Mesendoderm (in vitro differentiated cells): ENCODE measurements at regions not wholly inside any gene's neighbourhood (a gene's known extent, or its start where the extent isn't known, plus 50 kb on each side); places are given as distances from the start of the nearest gene placed in this dataset.

ENCODE experiments used
- DNase-seq: peaks from one replicate; pipeline ENCODE4 v3.0.0; 2013
- H2AK5ac ChIP-seq: 2 replicates; pipeline ENCODE4 v1.6.1; 2013; ENCODE audit warnings: low read length, inconsistent platforms
- H2BK120ac ChIP-seq: 2 replicates; pipeline ENCODE4 v1.6.1; 2013; ENCODE audit warnings: low read depth, mild to moderate bottlenecking, low read length, moderate library complexity, mixed read lengths
- H2BK15ac ChIP-seq: replicated peaks from 2 replicates; pipeline ENCODE4 v1.6.1; 2013; ENCODE audit warnings: low read depth, mild to moderate bottlenecking, moderate library complexity
- H2BK5ac ChIP-seq: 2 replicates; pipeline ENCODE4 v1.6.1; 2013; ENCODE audit warnings: low read length, inconsistent platforms
- H3K18ac ChIP-seq: 2 replicates; pipeline ENCODE4 v1.6.1; 2013; ENCODE audit warnings: mild to moderate bottlenecking, low read length, mixed read lengths
- H3K23ac ChIP-seq: one replicate; pipeline ENCODE4 v1.6.1; 2013; ENCODE audit warnings: low read length
- H3K27ac ChIP-seq: 2 replicates; pipeline ENCODE4 v1.5.1; 2013; ENCODE audit warnings: low read depth, mild to moderate bottlenecking, inconsistent platforms, low read length, moderate library complexity
- H3K27me3 ChIP-seq: 2 replicates; pipeline ENCODE4 v1.6.1; 2013; ENCODE audit warnings: low read length, control low read depth, mild to moderate bottlenecking, inconsistent platforms; ENCODE audit not compliant: insufficient read depth, poor library complexity
- H3K36me3 ChIP-seq: 2 replicates; pipeline ENCODE4 v1.6.1; 2013; ENCODE audit warnings: low read length, inconsistent platforms; ENCODE audit not compliant: control insufficient read depth, insufficient read depth
- H3K4ac ChIP-seq: one replicate; pipeline ENCODE4 v1.6.1; 2013; ENCODE audit warnings: low read depth, mild to moderate bottlenecking, low read length, moderate library complexity
- H3K4me1 ChIP-seq: 2 replicates; pipeline ENCODE4 v1.6.1; 2013; ENCODE audit warnings: low read depth, low read length, inconsistent platforms; ENCODE audit not compliant: control insufficient read depth
- H3K4me2 ChIP-seq: 2 replicates; pipeline ENCODE4 v1.6.1; 2013; ENCODE audit warnings: low read length
- H3K4me3 ChIP-seq: 2 replicates; pipeline ENCODE4 v1.5.1; 2013; ENCODE audit warnings: mild to moderate bottlenecking, low read length
- H3K56ac ChIP-seq: one replicate; pipeline ENCODE4 v1.6.1; 2013; ENCODE audit warnings: low read length
- H3K79me1 ChIP-seq: 2 replicates; pipeline ENCODE4 v1.6.1; 2013; ENCODE audit warnings: low read length, inconsistent platforms
- H3K79me2 ChIP-seq: 2 replicates; pipeline ENCODE4 v1.6.1; 2013; ENCODE audit warnings: mild to moderate bottlenecking, low read length; ENCODE audit not compliant: control insufficient read depth, insufficient read depth
- H3K9ac ChIP-seq: 2 replicates; pipeline ENCODE4 v1.6.1; 2013; ENCODE audit warnings: low read length, inconsistent platforms
- H4K5ac ChIP-seq: one replicate; pipeline ENCODE4 v1.6.1; 2013; ENCODE audit warnings: low read length
- H4K8ac ChIP-seq: one replicate; pipeline ENCODE4 v1.6.1; 2013; ENCODE audit warnings: low read depth, mild to moderate bottlenecking, control low read depth, low read length, moderate library complexity
- WGBS: extraction: QIAGEN DNeasy Blood & Tissue Kit; methylation state at CpG from one replicate; pipeline ENCODE4 v1.1.7; 2013; ENCODE audit warnings: low lambda C conversion rate, missing lambda C conversion rate; ENCODE audit not compliant: insufficient coverage; ENCODE audit errors: extremely low coverage; 5-methylcytosine and 5-hydroxymethylcytosine counted together

DNA sequence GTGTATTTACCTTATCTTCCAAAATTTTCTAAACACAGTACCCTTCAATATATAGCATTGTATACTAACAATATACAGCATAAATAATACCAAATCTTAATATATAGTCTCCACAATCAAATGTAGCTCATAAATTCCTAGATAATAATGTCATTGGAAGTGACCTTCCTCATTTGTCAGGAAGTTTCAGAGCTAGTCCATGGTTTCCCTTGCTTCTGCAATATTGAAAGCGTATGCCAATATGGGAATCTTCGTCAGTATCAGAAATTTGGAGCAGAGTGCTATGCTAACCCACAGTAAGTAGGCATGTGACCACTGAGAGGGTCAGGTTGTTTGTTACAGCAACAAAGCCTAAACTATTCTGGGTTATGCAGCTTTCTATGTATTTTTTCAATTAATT is 774.9 kb upstream of the CDH10 start:
- Histone ChIP-seq H3K27ac (no peak overlapping the region), H3K4me1 (no peaks in the 10 kb centered on the region), H2BK120ac (no peak overlapping the region), H3K79me1 (peaks cover 2% of the 10 kb centered on the region), H3K18ac (no peak overlapping the region), H2AK5ac (no peak overlapping the region), H2BK15ac (no peak overlapping the region), H4K5ac (no peak overlapping the region), H4K8ac (no peak overlapping the region), H2BK5ac (no peak overlapping the region), H3K4ac (no peak overlapping the region), H3K23ac (no peak overlapping the region), H3K79me2 (peaks cover 3% of the 10 kb centered on the region), H3K4me3 (no peak overlapping the region), H3K36me3 (no peaks in the 10 kb centered on the region), H3K27me3 (no peaks in the 10 kb centered on the region), H3K56ac (no peak overlapping the region), H3K9ac (no peak overlapping the region), H3K4me2 (no peak overlapping the region)
- DNase-seq = no peak
- no CpG with 5 or more reads among the region's 2 CpGs for WGBS

DNA sequence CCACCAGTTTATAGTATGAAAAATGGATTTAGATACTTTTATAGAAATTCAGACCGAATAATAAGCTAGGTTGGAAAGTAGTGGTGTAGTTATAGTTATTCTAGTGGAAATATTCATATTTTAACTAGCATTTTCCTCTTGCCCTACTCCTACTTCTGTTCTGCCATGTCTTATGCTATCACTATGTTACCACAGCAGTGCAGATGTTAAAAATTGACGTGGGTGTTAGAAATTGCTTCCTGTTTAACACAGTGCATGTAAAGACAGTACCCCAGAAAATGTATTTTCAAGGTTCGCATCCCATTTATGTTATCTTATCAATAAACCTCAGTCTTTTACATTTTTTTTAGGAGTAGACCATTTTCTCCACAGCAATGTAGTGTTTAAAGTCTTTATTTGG is 774.2 kb upstream of the CDH10 start:
- no peak overlapping the region for H3K56ac ChIP-seq
- no peak overlapping the region for H4K5ac ChIP-seq
- no peak overlapping the region for H3K23ac ChIP-seq
- H2BK15ac ChIP-seq = no peak overlapping the region
- no peak overlapping the region for H2AK5ac ChIP-seq
- H3K4me1 ChIP-seq = no peaks in the 10 kb centered on the region
- no peak overlapping the region for H2BK120ac ChIP-seq
- H3K36me3 ChIP-seq = no peaks in the 10 kb centered on the region
- H3K4me2 ChIP-seq = no peak overlapping the region
- no peak overlapping the region for H3K9ac ChIP-seq
- H4K8ac ChIP-seq = no peak overlapping the region
- no peak for DNase-seq
- H3K4me3 ChIP-seq = no peak overlapping the region
- no peak overlapping the region for H3K27ac ChIP-seq
- H3K79me1 ChIP-seq = peaks cover 2% of the 10 kb centered on the region
- H2BK5ac ChIP-seq = no peak overlapping the region
- H3K4ac ChIP-seq = no peak overlapping the region
- H3K27me3 ChIP-seq = no peaks in the 10 kb centered on the region
- no CpG with 5 or more reads among the region's 3 CpGs for whole genome bisulfite sequencing
- peaks cover 3% of the 10 kb centered on the region for H3K79me2 ChIP-seq
- H3K18ac ChIP-seq = no peak overlapping the region

DNA sequence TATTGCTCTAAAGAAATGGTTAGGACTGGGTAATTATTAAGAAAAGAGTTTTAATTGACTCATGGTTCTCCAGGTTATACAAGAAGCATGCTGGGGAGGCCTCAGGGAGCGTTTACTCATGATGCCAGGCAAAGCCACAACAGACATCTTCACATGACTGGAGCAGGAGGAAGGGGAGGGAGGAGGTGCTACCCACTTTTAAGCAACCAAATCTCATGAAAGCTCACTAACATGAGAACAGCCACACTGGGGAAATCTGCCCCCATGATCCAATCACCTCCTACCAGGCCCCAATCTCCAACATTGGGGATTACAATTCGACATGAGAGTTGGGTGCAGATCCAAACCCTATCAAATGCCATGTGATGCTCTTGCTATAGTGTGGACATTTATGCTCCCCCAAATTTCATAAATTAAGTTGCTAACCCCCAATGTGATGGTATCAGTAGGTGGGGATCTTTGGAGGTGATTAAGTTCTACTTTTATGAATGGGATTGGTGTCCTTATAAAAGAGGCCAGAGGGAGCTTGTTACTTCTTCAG is 773.6 kb upstream of the CDH10 start:
- Histone ChIP-seq H3K18ac (no peak overlapping the region), H3K9ac (no peak overlapping the region), H3K79me2 (peaks cover 3% of the 10 kb centered on the region), H3K79me1 (peaks cover 2% of the 10 kb centered on the region), H4K8ac (no peak overlapping the region), H3K4ac (no peak overlapping the region), H3K36me3 (no peaks in the 10 kb centered on the region), H2BK120ac (no peak overlapping the region), H3K4me2 (no peak overlapping the region), H3K4me1 (no peaks in the 10 kb centered on the region), H3K23ac (no peak overlapping the region), H2AK5ac (no peak overlapping the region), H2BK15ac (no peak overlapping the region), H3K27me3 (no peaks in the 10 kb centered on the region), H3K27ac (no peak overlapping the region), H4K5ac (no peak overlapping the region), H2BK5ac (no peak overlapping the region), H3K4me3 (no peak overlapping the region), H3K56ac (no peak overlapping the region)
- DNase-seq = no peak
- no CpG with 5 or more reads among the region's 2 CpGs for WGBS

DNA sequence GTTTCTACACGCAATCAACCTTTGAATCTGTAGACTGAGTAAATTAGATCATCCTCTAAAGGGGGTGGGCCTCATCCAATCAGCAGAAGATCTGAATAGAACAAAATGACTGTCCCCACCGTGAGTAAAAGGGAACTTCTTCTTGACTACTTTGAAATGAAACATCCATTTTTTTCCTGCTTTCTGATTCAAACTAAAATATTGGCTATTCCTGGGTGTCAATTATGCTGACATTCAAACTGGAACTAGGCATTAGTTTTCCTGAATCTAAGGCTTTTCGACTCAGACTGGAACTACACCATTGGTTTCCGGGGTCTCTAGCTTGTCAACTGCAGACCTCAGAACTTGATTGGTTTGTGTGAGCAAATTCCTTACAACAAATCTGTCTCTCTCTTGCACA is 772.2 kb upstream of the CDH10 start:
- H3K36me3 ChIP-seq = no peaks in the 10 kb centered on the region
- no peaks in the 10 kb centered on the region for H3K4me1 ChIP-seq
- WGBS = no CpG with 5 or more reads among the region's 4 CpGs
- H3K56ac ChIP-seq = no peak overlapping the region
- H4K5ac ChIP-seq = no peak overlapping the region
- no peak overlapping the region for H3K23ac ChIP-seq
- H3K18ac ChIP-seq = no peak overlapping the region
- no peak overlapping the region for H2BK5ac ChIP-seq
- H2BK15ac ChIP-seq = no peak overlapping the region
- no peak for DNase-seq
- no peak overlapping the region for H4K8ac ChIP-seq
- H3K9ac ChIP-seq = no peak overlapping the region
- H3K27ac ChIP-seq = no peak overlapping the region
- H3K27me3 ChIP-seq = no peaks in the 10 kb centered on the region
- H3K4me3 ChIP-seq = no peak overlapping the region
- no peak overlapping the region for H2AK5ac ChIP-seq
- H3K79me2 ChIP-seq = peaks cover 3% of the 10 kb centered on the region
- H3K4ac ChIP-seq = no peak overlapping the region
- peaks cover 2% of the 10 kb centered on the region for H3K79me1 ChIP-seq
- no peak overlapping the region for H3K4me2 ChIP-seq
- no peak overlapping the region for H2BK120ac ChIP-seq

DNA sequence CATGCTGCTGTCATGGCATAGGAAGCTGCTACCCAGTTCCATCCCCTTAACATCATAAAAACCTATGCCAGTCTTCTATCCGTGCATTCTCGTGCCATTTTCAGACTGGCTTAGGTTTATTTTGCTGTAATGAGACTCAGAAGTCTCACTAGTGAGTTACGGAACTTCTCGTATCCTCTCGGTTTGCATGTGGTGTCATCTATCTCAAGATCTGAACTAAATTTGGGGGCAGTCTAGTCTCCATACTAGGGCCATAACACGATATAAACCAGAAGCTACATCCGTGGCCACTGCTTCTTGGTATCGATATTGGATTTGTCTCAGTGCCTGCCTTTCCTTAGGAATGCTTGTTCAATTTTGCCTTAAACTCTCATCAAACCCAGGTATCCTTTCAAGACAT is 771.2 kb upstream of the CDH10 start:
- H3K56ac ChIP-seq = no peak overlapping the region
- no peak overlapping the region for H3K23ac ChIP-seq
- H2BK120ac ChIP-seq = no peak overlapping the region
- no peak overlapping the region for H2BK5ac ChIP-seq
- H3K9ac ChIP-seq = no peak overlapping the region
- no peaks in the 10 kb centered on the region for H3K4me1 ChIP-seq
- no peak overlapping the region for H3K18ac ChIP-seq
- H4K5ac ChIP-seq = peak overlapping the region; percentile 36
- H4K8ac ChIP-seq = no peak overlapping the region
- H3K27me3 ChIP-seq = no peaks in the 10 kb centered on the region
- WGBS = no CpG with 5 or more reads among the region's 8 CpGs
- H3K79me1 ChIP-seq = peaks cover 4% of the 10 kb centered on the region
- H3K4ac ChIP-seq = no peak overlapping the region
- H3K79me2 ChIP-seq = peaks cover 6% of the 10 kb centered on the region
- no peak overlapping the region for H3K27ac ChIP-seq
- no peak overlapping the region for H3K4me3 ChIP-seq
- no peak overlapping the region for H2AK5ac ChIP-seq
- no peaks in the 10 kb centered on the region for H3K36me3 ChIP-seq
- H2BK15ac ChIP-seq = no peak overlapping the region
- no peak overlapping the region for H3K4me2 ChIP-seq
- no peak for DNase-seq

DNA sequence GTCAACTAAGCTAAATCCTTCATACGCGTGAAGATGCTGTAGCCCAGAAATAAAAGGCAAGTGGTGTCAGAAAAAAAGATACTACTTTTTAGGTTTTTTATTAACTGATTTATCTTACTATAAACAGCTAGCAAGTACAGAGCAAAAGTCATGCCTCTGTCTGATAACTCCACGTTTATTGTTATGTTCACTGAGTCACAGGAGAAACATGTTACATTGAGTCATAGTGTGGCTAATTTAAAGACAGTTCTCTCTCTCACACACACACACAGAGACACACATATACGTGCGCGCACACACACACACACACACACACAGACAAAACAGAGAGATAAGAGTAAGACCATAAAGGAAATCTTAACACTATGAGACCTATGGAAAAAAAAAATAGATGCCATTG is 770.0 kb upstream of the CDH10 start:
- Histone ChIP-seq H3K27me3 (no peaks in the 10 kb centered on the region), H4K5ac (no peak overlapping the region), H3K56ac (no peak overlapping the region), H2BK120ac (no peak overlapping the region), H3K23ac (no peak overlapping the region), H3K4me1 (no peaks in the 10 kb centered on the region), H3K4me2 (no peak overlapping the region), H2BK15ac (no peak overlapping the region), H3K36me3 (no peaks in the 10 kb centered on the region), H3K27ac (no peak overlapping the region), H2AK5ac (no peak overlapping the region), H3K18ac (no peak overlapping the region), H3K79me2 (peaks cover 6% of the 10 kb centered on the region), H2BK5ac (no peak overlapping the region), H3K4ac (no peak overlapping the region), H4K8ac (no peak overlapping the region), H3K79me1 (peaks cover 4% of the 10 kb centered on the region), H3K9ac (no peak overlapping the region), H3K4me3 (no peak overlapping the region)
- no peak for DNase-seq
- no CpG with 5 or more reads among the region's 6 CpGs for WGBS
